ENCODE measurements at regions not wholly inside any gene's neighbourhood (a gene's known extent, or its start where the extent isn't known, plus 50 kb on each side); places are given as distances from the start of the nearest gene placed in this dataset.

- no peak for DNase-seq (ENCODE audit: low spot score)
- ATAC-seq (ENCODE audit: low FRiP score): no peak
- TF ChIP-seq CTCF (IDR thresholded peaks at IDR 0.05): no peak
These were observed 255.3 kb upstream of the PRKX start for GRCh38 chrX:3968749-3969148.

GRCh38 chrX:3963980-3964379 is 250.5 kb upstream of the PRKX start:
- no peak for DNase-seq (ENCODE audit: low spot score)

GRCh38 chrX:3962511-3963311 is 249.3 kb upstream of the PRKX start:
- DNase-seq (ENCODE audit: low spot score) (no peak), ATAC-seq (ENCODE audit: low FRiP score) (no peak)
- no peak for TF ChIP-seq CTCF (IDR thresholded peaks at IDR 0.05)

More at GRCh38 chrX:3963980-3964379, 250.5 kb upstream of the PRKX start:
- ATAC-seq (ENCODE audit: low FRiP score): no peak
- no peak for TF ChIP-seq CTCF (IDR thresholded peaks at IDR 0.05)

GRCh38 chrX:3960952-3961351 is 247.5 kb upstream of the PRKX start:
- DNase-seq (ENCODE audit: low spot score): no peak
- no peak for ATAC-seq (ENCODE audit: low FRiP score)
- no peak for TF ChIP-seq CTCF (IDR thresholded peaks at IDR 0.05)

- ATAC-seq (ENCODE audit: low FRiP score) (no peak), DNase-seq (ENCODE audit: low spot score) (no peak)
- no peak for TF ChIP-seq CTCF (IDR thresholded peaks at IDR 0.05)
These were observed 238.4 kb upstream of the PRKX start for GRCh38 chrX:3951859-3952258.

- no peak for DNase-seq (ENCODE audit: low spot score)
- no peak for TF ChIP-seq CTCF (IDR thresholded peaks at IDR 0.05)
- no peak for ATAC-seq (ENCODE audit: low FRiP score)
These were observed 236.9 kb upstream of the PRKX start for GRCh38 chrX:3950373-3950772.

GRCh38 chrX:3943965-3944364 is 230.5 kb upstream of the PRKX start:
- TF ChIP-seq CTCF (IDR thresholded peaks at IDR 0.05): no peak
- DNase-seq (ENCODE audit: low spot score) (no peak), ATAC-seq (ENCODE audit: low FRiP score) (no peak)
